Liver (tissue), 7 donors: ENCODE measurements at regions not wholly inside any gene's neighbourhood (a gene's known extent, or its start where the extent isn't known, plus 50 kb on each side); places are given as distances from the start of the nearest gene placed in this dataset.

Experiments used
- DNase-seq: peaks from one replicate; pipeline ENCODE4 v3.0.0-alpha.2; 2017; ENCODE audit warnings: low spot score
- H3K27ac ChIP-seq, 2 donors: one replicate each; pipeline ENCODE4 v1.7.0; 2013; ENCODE audit warnings: inconsistent platforms in 2 of 2, low read length in 2 of 2, control low read depth in 1 of 2, low read depth in 1 of 2, mild to moderate bottlenecking in 1 of 2
- H3K27me3 ChIP-seq, 4 donors: one replicate each; pipeline versions ENCODE4 v1.6.1 to v1.7.0; 2013; ENCODE audit warnings: low read length in 3 of 4, inconsistent platforms in 1 of 4, mild to moderate bottlenecking in 1 of 4, moderate library complexity in 1 of 4; ENCODE audit not compliant: control insufficient read depth in 4 of 4, insufficient read depth in 4 of 4
- H3K36me3 ChIP-seq, 4 donors: one replicate each; pipeline versions ENCODE4 v1.6.1 to v1.7.0; 2013; ENCODE audit warnings: low read length in 3 of 4, mild to moderate bottlenecking in 3 of 4, low read depth in 1 of 4, moderate library complexity in 1 of 4; ENCODE audit not compliant: control insufficient read depth in 4 of 4, insufficient read depth in 3 of 4
- H3K4me1 ChIP-seq, 4 donors: one replicate each; pipeline versions ENCODE4 v1.6.1 to v1.7.0; 2013; ENCODE audit warnings: low read length in 3 of 4, mild to moderate bottlenecking in 3 of 4, moderate library complexity in 1 of 4; ENCODE audit not compliant: control insufficient read depth in 4 of 4, insufficient read depth in 4 of 4
- H3K4me3 ChIP-seq, 3 donors: one replicate each; pipeline versions ENCODE4 v1.6.1 to v1.7.0; 2013; ENCODE audit warnings: low read length in 3 of 3, control low read depth in 1 of 3, low read depth in 1 of 3, mild to moderate bottlenecking in 1 of 3
- H3K9ac ChIP-seq, 2 donors: one replicate each; pipeline ENCODE4 v1.7.0; 2013; ENCODE audit warnings: low read length in 2 of 2, mild to moderate bottlenecking in 2 of 2, moderate library complexity in 2 of 2, control low read depth in 1 of 2, low read depth in 1 of 2
- H3K9me3 ChIP-seq, 4 donors: one replicate each; pipeline versions ENCODE4 v1.6.1 to v1.7.0; 2013; ENCODE audit warnings: low read length in 3 of 4; ENCODE audit not compliant: control insufficient read depth in 4 of 4
- FOXA2 ChIP-seq: IDR thresholded peaks from 2 replicates; pipeline ENCODE4 v1.6.1; 2016; ENCODE audit warnings: antibody characterized with exemption
- GABPA ChIP-seq, 2 donors: IDR thresholded peaks in 1 of 2; conservative IDR thresholded peaks in 1 of 2; 2 replicates each; pipeline ENCODE4 v1.6.1; 2016; ENCODE audit warnings: antibody characterized with exemption in 2 of 2, mild to moderate bottlenecking in 1 of 2, moderate library complexity in 1 of 2
- JUND ChIP-seq, 2 donors: IDR thresholded peaks; 2 replicates each; pipeline ENCODE4 v1.6.1; 2016; ENCODE audit warnings: antibody characterized with exemption in 2 of 2
- NR2F2 ChIP-seq: IDR thresholded peaks from 2 replicates; pipeline ENCODE4 v1.6.1; 2016; ENCODE audit warnings: antibody characterized with exemption
- RAD21 ChIP-seq, 2 donors: IDR thresholded peaks; 2 replicates each; pipeline ENCODE4 v1.6.1; 2016; ENCODE audit warnings: antibody characterized with exemption in 2 of 2, mild to moderate bottlenecking in 2 of 2
- REST ChIP-seq: IDR thresholded peaks from 2 replicates; pipeline ENCODE4 v1.6.1; 2016; ENCODE audit warnings: antibody characterized with exemption, mild to moderate bottlenecking
- RXRA ChIP-seq, 2 donors: IDR thresholded peaks; 2 replicates each; pipeline ENCODE4 v1.6.1; 2017 to 2018; ENCODE audit warnings: antibody characterized with exemption in 2 of 2, mild to moderate bottlenecking in 1 of 2
- TAF1 ChIP-seq: conservative IDR thresholded peaks from 2 replicates; pipeline ENCODE4 v1.6.1; 2016; ENCODE audit warnings: antibody characterized with exemption, mild to moderate bottlenecking
- YY1 ChIP-seq: IDR thresholded peaks from 2 replicates; pipeline ENCODE4 v1.6.1; 2016; ENCODE audit warnings: antibody characterized with exemption, mild to moderate bottlenecking
- ZBTB33 ChIP-seq: IDR thresholded peaks from 2 replicates; pipeline ENCODE4 v1.6.1; 2016; ENCODE audit warnings: antibody characterized with exemption
- WGBS: extraction: QIAGEN DNeasy Blood & Tissue Kit; methylation state at CpG from one replicate; pipeline ENCODE4 v1.1.7; 2013; 5-methylcytosine and 5-hydroxymethylcytosine counted together
- TF ChIP-seq, protein P1 (sequence below): IDR thresholded peaks from 2 replicates; pipeline ENCODE4 v1.6.1; 2016; ENCODE audit warnings: antibody characterized with exemption
- TF ChIP-seq, protein P2 (sequence below): IDR thresholded peaks from 2 replicates; pipeline ENCODE4 v1.6.1; 2016; ENCODE audit warnings: antibody characterized with exemption
- donor health status: healthy.
- donor health status: healthy.
- donor health status: healthy.
- donor health status: healthy.

- TF ChIP-seq TAF1, result no peak
- TF ChIP-seq, protein P1, sequence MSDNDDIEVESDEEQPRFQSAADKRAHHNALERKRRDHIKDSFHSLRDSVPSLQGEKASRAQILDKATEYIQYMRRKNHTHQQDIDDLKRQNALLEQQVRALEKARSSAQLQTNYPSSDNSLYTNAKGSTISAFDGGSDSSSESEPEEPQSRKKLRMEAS, result no peak
- no peak for TF ChIP-seq RXRA (IDR thresholded peaks at IDR 0.05)
Observed at GRCh38 chr3:54067055-54067698, 55.2 kb upstream of the CACNA2D3 start (continued).

DNA sequence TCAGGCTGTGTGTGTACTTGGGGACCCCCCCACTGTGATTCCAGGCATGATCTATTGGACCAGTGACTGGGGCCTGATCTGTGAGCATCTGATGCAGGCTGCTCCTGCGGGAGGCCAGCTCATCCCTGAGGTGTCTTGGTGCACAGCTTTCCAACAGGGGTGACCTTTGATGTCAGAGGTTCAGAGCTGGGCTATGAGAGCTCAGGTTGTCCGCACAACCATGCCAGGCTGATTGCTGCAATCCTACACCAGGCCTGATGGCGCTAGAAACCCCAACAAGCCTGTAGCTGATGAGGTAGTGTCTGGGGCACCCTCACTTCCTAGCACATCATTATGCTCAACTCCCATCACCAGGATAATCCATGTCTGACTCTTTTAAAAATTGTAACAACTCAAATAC, 56.1 kb upstream of the CACNA2D3 start:
- H3K27ac ChIP-seq, result no peak overlapping the region
- H3K9me3 ChIP-seq, result peaks cover 0 to 8% (median 4%) of the 10 kb centered on the region in 4 donors
- H3K27me3 ChIP-seq, result no peaks in the 10 kb centered on the region
- H3K36me3 ChIP-seq, result no peaks in the 10 kb centered on the region
- DNase-seq, result no peak
- WGBS, result 87% methylated on average over 3 of the region's 3 CpGs
- H3K4me3 ChIP-seq, result no peak overlapping the region
- TF ChIP-seq RXRA (IDR thresholded peaks at IDR 0.05) (no peak), RAD21 (IDR thresholded peaks at IDR 0.05) (no peak), FOXA2 (no peak), REST (no peak), JUND (IDR thresholded peaks at IDR 0.05) (no peak), ZBTB33 (no peak), GABPA (IDR thresholded peaks at IDR 0.05 in 1 of 2, conservative IDR thresholded peaks at IDR 0.05 in 1 of 2) (no peak)
- TF ChIP-seq, protein P1, result no peak
- no peak overlapping the region for H3K9ac ChIP-seq
- peaks cover 0 to 22% (median 7%) of the 10 kb centered on the region in 4 donors for H3K4me1 ChIP-seq

DNA sequence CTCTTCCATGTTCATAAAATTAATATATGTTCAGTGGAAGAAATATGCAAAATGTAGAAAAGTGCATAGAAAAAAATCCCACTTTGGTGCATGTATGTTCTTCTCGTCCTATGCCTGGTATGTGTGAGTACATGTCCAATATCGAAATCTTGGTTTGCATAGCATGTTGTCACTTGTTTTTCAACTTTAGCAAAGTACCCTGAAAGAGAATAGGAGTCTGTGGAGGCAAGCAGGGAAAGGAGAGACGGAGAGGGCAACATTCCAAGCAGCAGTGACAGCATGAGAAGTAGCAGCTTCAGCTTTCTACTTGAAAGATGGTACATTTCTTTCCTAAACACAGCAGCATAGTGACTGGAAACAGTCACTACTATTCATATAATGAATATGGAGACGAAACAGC, 56.8 kb upstream of the CACNA2D3 start:
- no peak overlapping the region for H3K9ac ChIP-seq
- WGBS, result 85% methylated on average over 4 of the region's 4 CpGs
- peaks cover 0 to 22% (median 7%) of the 10 kb centered on the region in 4 donors for H3K4me1 ChIP-seq
- TF ChIP-seq, protein P1, result no peak
- TF ChIP-seq, protein P2, sequence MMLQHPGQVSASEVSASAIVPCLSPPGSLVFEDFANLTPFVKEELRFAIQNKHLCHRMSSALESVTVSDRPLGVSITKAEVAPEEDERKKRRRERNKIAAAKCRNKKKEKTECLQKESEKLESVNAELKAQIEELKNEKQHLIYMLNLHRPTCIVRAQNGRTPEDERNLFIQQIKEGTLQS, result no peak
- TF ChIP-seq FOXA2, result no peak
- no peak for TF ChIP-seq RXRA (IDR thresholded peaks at IDR 0.05)
- TF ChIP-seq GABPA (IDR thresholded peaks at IDR 0.05 in 1 of 2, conservative IDR thresholded peaks at IDR 0.05 in 1 of 2), result no peak
- TF ChIP-seq TAF1, result no peak
- no peak for TF ChIP-seq JUND (IDR thresholded peaks at IDR 0.05)
- no peak for TF ChIP-seq NR2F2
- no peak for TF ChIP-seq YY1
- no peaks in the 10 kb centered on the region for H3K36me3 ChIP-seq
- H3K27me3 ChIP-seq, result no peaks in the 10 kb centered on the region
- H3K4me3 ChIP-seq, result no peak overlapping the region
- DNase-seq, result no peak
- H3K9me3 ChIP-seq, result peaks cover 0 to 5% (median 3%) of the 10 kb centered on the region in 4 donors
- no peak overlapping the region for H3K27ac ChIP-seq
